Activated CD8-positive, alpha-beta memory T cell treated with anti-CD3 and anti-CD28 coated beads, Interleukin-2, amount 50 U/mL, for 1 hour (primary cell): ENCODE measurements at regions not wholly inside any gene's neighbourhood (a gene's known extent, or its start where the extent isn't known, plus 50 kb on each side); places are given as distances from the start of the nearest gene placed in this dataset.
"Not testable (repeated sequence)": the region's sequence is repeated elsewhere in the genome, so short reads cannot be mapped to it uniquely, and the experiment has no call there.

ENCODE experiments used
- DNase-seq: peaks from one replicate; pipeline ENCODE4 v3.0.0-alpha.2; 2020; ENCODE audit errors: extremely low read depth

DNA sequence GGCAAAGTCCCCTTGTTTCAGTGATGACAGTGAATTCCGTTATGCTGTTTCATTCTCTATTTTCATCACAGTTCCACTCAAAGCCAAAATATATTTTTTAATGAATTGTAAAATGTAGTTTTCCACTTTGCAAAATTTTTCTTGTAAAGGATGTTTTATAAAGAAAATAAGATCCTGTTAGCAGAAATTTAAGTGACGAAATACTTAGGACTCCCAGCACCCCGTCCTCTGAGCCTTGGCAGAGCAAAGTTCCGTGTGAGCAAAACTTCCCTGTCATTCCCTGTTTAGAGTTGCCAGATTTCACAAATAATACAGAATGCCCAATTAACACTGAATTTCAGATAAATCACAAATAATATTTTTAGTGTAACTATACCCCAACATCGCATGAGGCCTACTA lies 81.0 kb upstream of the RBPJ start:
- DNase-seq, result no peak

DNA sequence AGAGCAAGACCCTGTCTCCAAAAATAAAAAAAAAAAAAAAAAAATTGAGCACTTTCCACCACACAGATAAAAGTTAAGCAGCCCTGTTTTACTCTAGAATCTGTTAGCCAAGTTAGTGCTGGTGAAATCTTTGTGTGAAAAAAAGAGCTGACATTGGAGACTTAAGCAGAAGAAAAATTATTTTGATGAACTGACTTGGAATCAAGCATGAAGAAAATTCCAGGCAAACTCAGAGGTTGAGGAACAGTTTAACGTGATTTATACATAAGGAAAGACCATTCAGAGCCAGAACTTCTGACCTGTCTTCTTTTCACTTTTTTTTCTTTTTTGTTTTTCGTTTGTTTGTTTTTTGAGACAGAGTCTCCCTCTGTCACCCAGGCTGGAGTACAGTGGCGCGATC lies 79.6 kb upstream of the RBPJ start:
- no peak for DNase-seq

DNA sequence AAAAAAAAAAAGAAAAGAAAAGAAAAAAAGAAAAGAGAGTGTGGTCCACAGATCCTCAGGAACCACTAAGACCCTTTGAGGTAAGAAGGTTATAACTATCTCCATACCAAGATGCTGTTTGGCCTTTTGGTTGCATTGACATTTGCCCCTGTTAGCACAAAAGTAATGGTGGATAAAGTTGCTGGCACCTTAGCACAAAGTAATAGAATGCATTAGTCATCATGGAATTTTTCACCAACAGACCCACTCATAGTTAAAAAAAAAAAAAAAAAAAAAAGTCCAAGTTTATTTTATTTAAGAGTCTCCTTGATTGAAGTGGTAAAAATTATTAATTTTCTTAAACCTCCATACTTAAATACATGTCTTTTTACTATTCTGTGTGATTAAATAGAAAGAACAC lies 78.4 kb upstream of the RBPJ start:
- no peak for DNase-seq

DNA sequence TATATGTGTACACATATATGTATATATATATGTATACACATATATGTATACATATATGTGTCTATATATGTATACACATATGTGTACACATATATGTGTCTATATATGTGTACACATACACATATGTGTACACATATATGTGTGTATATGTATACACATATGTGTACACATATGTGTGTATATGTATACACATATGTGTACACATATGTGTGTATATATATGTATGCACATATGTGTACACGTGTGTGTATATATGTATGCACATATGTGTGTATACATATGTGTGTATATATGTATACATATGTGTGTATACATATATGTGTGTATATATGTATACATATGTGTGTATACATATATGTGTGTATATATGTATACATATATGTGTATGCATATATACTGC lies 76.7 kb upstream of the RBPJ start:
- not testable (repeated sequence) for DNase-seq

DNA sequence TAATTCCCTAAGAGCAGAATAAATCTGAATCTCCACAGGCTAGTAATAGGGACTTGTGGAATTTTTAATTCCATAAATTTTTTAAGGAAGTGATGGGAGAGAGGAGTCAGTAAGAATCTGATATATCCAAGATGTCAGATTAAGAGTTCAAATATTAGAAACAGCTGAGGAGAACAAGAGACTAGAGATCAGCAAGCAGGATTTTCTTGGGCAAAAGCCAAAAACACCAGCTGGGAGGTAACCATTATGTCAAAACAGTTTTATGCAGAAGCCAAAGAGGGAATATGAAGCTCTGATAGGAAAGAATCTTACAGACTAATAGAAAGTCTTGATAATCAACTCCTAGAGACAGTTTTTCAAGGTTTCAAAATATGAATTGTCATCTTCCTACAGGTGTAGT lies 72.2 kb upstream of the RBPJ start:
- DNase-seq, result no peak

DNA sequence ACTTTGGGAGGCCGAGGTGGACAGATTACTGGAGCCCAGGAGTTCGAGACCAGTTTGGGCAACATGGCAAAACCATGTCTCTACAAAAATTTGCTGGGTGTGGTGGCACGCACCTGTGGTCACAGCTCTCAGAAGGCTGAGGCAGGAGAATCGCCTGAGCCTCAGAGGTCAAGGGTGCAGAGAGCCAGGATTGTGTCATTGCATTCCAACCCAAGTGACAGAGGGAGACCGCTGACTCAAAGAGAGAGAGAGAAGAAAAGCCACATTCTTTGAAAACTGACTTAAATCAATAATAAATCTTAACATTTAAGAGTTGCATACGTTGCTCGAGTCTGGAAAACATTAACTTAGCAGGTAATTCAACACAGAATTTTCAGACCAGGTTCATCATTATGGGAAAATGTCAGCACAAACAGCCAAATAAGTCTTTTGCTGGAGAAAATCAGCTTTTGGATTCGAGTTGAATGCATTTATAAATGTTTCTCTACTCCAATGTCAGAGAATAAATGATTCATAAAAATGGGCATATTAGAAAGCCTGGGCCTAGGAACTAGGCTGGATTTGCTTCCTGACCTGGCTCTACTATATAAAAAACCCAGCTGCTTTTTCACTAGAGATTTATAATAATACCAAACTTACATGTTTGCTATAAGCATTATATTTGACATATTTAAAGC lies 68.3 kb upstream of the RBPJ start:
- no peak for DNase-seq

DNA sequence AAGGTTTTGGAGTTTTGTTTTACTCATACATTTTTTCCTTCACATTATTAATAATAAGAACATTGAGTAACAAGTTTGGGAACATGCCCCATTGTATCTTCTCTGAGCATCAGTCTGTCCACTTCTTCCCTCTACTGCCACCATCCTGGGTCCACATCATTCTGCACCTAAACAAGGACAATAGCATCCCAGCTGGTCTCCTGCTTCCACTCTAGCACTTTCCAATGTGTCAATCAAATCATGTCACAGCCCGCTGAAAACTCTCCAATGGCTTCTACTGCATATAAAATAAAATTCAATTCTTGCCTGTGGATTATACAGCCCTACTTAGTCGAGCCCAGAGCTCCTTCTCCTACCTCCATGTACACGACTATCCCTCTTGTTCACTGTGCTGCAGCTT lies 66.8 kb upstream of the RBPJ start:
- no peak for DNase-seq

DNA sequence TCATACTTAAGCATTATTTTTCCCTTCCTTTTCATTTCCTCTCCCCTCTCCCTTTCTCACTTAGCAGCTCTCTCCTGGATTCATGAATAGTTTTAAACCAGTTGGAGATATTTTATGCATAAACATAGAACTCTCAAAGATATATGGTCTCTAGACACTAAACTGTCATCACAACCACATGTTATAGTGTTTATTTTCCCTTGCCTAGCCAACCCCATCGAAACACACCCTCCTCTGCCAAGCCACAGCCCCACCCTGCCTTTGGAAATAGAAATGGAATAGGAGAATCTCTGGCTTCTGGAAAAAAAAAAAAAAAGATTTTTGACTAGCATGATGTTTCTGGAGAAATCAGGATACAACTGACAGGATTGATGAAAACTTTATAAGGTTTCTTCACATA lies 64.8 kb upstream of the RBPJ start:
- no peak for DNase-seq

DNA sequence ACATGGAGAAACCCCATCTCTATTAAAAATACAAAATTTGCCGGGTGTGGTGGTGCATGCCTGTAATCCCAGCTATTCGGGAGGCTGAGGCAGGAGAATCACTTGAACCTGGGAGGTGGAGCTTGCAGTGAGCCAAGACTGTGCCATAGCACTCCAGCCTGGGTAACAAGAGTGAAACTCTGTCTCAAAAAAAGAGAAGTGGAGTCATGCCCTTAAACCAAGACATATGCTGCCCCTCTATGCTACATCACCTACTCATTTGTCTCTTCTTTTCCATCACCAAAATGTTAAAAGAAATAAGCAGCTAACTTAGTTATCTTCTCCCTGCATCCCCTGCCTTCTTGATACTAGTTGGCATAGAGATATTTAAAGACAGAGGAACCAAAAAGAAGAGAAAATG lies 63.4 kb upstream of the RBPJ start:
- DNase-seq, result not testable (repeated sequence)

DNA sequence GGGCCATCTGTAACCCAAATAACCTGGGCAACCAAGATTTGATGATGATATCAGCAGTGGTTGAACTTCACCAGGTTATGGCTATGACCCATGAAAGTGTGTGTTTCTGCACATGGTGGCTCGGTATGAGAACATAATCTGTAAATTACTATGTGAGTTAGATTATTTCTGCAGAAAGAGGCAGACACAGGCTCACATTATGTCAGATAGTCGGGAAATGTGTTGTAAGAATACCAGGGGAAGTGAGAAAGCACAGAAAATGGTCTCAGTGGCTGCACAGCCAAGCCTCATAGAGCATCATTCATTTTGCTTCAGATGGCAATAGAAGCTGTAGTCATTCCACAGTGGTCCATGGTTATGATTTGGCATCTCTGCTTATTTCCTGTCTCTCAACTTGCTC lies 63.0 kb upstream of the RBPJ start:
- no peak for DNase-seq

DNA sequence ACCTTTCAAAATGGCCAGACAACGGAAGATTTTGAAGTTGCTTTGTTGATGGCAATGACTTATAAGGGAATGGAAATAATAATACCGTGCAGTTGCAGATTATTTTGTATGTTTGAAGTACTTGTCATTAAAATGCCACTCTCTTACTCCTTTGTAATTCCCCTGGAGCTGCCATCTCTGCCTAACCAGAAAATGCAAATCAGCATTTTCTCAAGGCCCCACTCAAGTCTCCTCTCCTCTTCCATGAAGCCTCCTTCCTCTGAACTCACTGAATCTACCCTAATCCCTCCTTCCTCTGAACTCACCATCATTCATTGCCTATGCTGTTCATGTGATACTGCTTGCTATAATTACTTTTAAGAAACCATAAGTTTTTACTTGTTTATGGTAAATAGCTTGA lies 60.2 kb upstream of the RBPJ start:
- no peak for DNase-seq

DNA sequence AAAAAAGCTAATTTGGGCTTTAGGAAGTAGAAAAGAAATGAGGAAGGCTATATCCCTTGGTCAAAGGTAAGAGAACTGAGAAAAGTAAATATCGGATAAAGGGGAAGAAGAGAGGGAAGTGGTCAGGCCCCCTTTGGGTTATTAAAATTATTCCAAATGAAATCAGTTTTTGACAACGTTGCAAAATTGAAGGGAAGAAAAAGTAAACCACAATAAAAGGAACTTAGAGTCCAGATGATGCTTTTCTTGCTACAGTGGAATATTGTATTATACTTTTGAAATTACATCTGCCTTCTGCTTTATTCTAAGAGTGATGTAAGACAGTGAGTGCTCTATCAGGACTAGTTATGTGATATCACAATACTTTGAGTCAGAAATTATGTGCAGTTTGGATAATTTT lies 59.4 kb upstream of the RBPJ start:
- no peak for DNase-seq

DNA sequence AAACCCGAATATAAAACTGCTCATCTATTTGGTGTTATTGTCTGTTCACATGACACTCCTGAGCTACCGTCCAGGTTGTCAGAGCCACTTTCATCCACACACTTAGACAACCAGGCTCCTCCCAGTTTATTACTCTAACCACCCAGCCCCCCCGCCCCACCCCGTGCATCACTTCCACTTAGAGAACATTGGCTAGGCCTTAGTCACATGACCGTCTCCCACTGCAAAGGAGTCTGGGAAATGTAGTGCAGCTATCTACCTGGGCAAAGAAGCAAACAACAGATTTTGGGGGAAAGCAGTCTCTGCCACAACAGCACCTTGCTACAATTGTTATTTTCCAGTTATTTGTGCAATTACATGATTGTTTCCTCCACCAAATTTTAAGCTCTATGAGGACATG lies 57.6 kb upstream of the RBPJ start:
- DNase-seq, result no peak

DNA sequence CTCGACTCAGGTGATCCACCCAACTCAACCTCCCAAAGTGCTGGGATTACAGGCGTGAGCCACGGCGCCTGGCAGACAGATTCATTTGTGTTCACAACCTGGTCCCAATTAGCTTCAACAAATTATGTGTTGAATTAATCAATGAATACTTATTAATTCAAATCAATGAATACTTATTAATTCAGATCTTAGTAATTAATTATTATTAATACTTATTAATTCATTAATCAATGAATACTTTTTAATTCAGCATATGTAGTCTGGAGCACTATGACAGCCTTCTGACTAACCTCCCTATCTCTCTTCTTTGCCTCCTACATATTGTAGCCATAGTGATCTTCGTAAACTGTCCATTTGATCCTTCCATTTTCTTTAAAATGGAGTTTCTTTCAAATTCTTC lies 56.7 kb upstream of the RBPJ start:
- DNase-seq, result no peak

DNA sequence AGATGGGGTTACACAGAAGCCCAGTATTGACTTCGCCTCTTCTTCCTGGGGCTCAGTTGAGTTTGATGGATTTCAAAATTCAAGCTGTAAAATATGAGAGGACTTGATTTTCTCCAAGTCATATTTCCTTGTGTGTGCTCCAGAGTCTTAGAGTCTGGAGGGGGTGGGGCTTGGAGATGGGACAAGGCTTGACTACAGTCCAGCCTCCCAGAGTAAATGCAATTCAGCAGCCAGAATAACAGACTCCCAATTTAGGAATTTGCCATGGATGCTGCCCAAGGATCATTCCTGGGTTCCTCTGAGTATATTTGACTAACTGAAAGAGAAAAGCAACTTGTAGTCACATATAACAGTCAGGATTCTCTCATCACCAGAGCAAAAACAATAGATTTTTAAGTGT lies 53.7 kb upstream of the RBPJ start:
- DNase-seq, result no peak

DNA sequence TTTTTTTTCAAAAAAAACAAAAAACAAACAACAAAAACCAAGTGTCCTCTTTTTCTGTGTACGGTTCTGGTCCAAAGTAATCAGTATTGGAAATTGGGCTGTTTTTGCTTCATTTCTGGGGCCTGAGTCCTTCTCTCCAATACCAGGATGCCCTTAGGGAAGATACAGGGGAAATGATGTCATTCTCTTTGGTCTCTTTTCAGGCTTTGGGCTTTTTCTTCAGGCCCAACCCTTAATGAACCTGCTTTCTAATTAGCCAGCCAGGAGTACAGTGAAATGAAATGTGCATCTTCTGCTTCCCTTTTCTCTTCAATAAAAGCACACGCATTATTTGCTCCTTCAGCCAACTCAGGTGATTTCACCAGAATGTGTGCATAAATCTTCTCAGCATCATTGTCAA lies 52.6 kb upstream of the RBPJ start:
- DNase-seq, result no peak

DNA sequence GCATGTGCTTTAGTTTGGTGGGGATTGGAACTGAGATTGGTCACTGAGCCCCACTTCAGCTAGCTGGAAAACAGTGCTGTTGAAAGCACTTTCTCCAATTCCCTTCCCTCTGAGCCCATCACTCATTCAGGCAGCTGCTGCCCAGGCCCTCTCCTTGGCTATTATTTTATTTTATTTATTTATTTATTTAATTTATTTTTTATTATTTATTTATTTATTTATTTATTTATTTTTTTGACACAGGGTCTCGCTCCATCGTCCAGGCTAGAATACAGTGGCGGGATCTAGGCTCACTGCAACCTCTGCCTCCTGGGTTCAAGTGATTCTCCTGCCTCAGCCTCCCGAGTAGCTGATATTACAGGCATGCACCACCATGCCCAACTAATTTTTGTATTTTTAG lies 51.8 kb upstream of the RBPJ start:
- no peak for DNase-seq
